Liver (tissue), 8 donors: ENCODE measurements at regions not wholly inside any gene's neighbourhood (a gene's known extent, or its start where the extent isn't known, plus 50 kb on each side); places are given as distances from the start of the nearest gene placed in this dataset.

Source experiments
- DNase-seq: peaks from one replicate; pipeline ENCODE4 v3.0.0-alpha.2; 2017; ENCODE audit warnings: low spot score
- H3K27ac ChIP-seq, 2 donors: one replicate each; pipeline ENCODE4 v1.7.0; 2013; ENCODE audit warnings: inconsistent platforms in 2 of 2, low read length in 2 of 2, control low read depth in 1 of 2, low read depth in 1 of 2, mild to moderate bottlenecking in 1 of 2
- H3K27me3 ChIP-seq, 4 donors: one replicate each; pipeline versions ENCODE4 v1.6.1 to v1.7.0; 2013; ENCODE audit warnings: low read length in 3 of 4, inconsistent platforms in 1 of 4, mild to moderate bottlenecking in 1 of 4, moderate library complexity in 1 of 4; ENCODE audit not compliant: control insufficient read depth in 4 of 4, insufficient read depth in 4 of 4
- H3K36me3 ChIP-seq, 4 donors: one replicate each; pipeline versions ENCODE4 v1.6.1 to v1.7.0; 2013; ENCODE audit warnings: low read length in 3 of 4, mild to moderate bottlenecking in 3 of 4, low read depth in 1 of 4, moderate library complexity in 1 of 4; ENCODE audit not compliant: control insufficient read depth in 4 of 4, insufficient read depth in 3 of 4
- H3K4me1 ChIP-seq, 4 donors: one replicate each; pipeline versions ENCODE4 v1.6.1 to v1.7.0; 2013; ENCODE audit warnings: low read length in 3 of 4, mild to moderate bottlenecking in 3 of 4, moderate library complexity in 1 of 4; ENCODE audit not compliant: control insufficient read depth in 4 of 4, insufficient read depth in 4 of 4
- H3K4me3 ChIP-seq, 3 donors: one replicate each; pipeline versions ENCODE4 v1.6.1 to v1.7.0; 2013; ENCODE audit warnings: low read length in 3 of 3, control low read depth in 1 of 3, low read depth in 1 of 3, mild to moderate bottlenecking in 1 of 3
- H3K9ac ChIP-seq, 2 donors: one replicate each; pipeline ENCODE4 v1.7.0; 2013; ENCODE audit warnings: low read length in 2 of 2, mild to moderate bottlenecking in 2 of 2, moderate library complexity in 2 of 2, control low read depth in 1 of 2, low read depth in 1 of 2
- H3K9me3 ChIP-seq, 4 donors: one replicate each; pipeline versions ENCODE4 v1.6.1 to v1.7.0; 2013; ENCODE audit warnings: low read length in 3 of 4; ENCODE audit not compliant: control insufficient read depth in 4 of 4
- ATF3 ChIP-seq: IDR thresholded peaks from 2 replicates; pipeline ENCODE4 v1.6.1; 2016; ENCODE audit warnings: antibody characterized with exemption
- CTCF ChIP-seq: fragments of 150-350 bp; IDR thresholded peaks from 2 replicates; pipeline ENCODE4 v1.5.1; 2017; ENCODE audit warnings: improper control_type of control experiment, low read depth, low read length; ENCODE audit not compliant: missing input control
- EGR1 ChIP-seq, 2 donors: IDR thresholded peaks; 2 replicates each; pipeline ENCODE4 v1.6.1; 2016 to 2018; ENCODE audit warnings: antibody characterized with exemption in 2 of 2, low read depth in 2 of 2
- FOXA1 ChIP-seq: IDR thresholded peaks from 2 replicates; pipeline ENCODE4 v1.6.1; 2016; ENCODE audit warnings: antibody characterized with exemption
- FOXA2 ChIP-seq: IDR thresholded peaks from 2 replicates; pipeline ENCODE4 v1.6.1; 2016; ENCODE audit warnings: antibody characterized with exemption
- HNF4A ChIP-seq, 2 donors: conservative IDR thresholded peaks; 2 replicates each; pipeline ENCODE4 v1.6.1; 2016; ENCODE audit warnings: antibody characterized with exemption in 2 of 2, mild to moderate bottlenecking in 2 of 2
- HNF4G ChIP-seq: IDR thresholded peaks from 2 replicates; pipeline ENCODE4 v1.6.1; 2016; ENCODE audit warnings: antibody characterized with exemption
- NR2F2 ChIP-seq: IDR thresholded peaks from 2 replicates; pipeline ENCODE4 v1.6.1; 2016; ENCODE audit warnings: antibody characterized with exemption
- REST ChIP-seq: IDR thresholded peaks from 2 replicates; pipeline ENCODE4 v1.6.1; 2016; ENCODE audit warnings: antibody characterized with exemption, mild to moderate bottlenecking
- RXRA ChIP-seq, 2 donors: IDR thresholded peaks; 2 replicates each; pipeline ENCODE4 v1.6.1; 2017 to 2018; ENCODE audit warnings: antibody characterized with exemption in 2 of 2, mild to moderate bottlenecking in 1 of 2
- TAF1 ChIP-seq: conservative IDR thresholded peaks from 2 replicates; pipeline ENCODE4 v1.6.1; 2016; ENCODE audit warnings: antibody characterized with exemption, mild to moderate bottlenecking
- WGBS: extraction: QIAGEN DNeasy Blood & Tissue Kit; methylation state at CpG from one replicate; pipeline ENCODE4 v1.1.7; 2013; 5-methylcytosine and 5-hydroxymethylcytosine counted together
- TF ChIP-seq, protein P1 (sequence below): IDR thresholded peaks from 2 replicates; pipeline ENCODE4 v1.6.1; 2016; ENCODE audit warnings: antibody characterized with exemption
- TF ChIP-seq, protein P2 (sequence below): IDR thresholded peaks from 2 replicates; pipeline ENCODE4 v1.6.1; 2016; ENCODE audit warnings: antibody characterized with exemption
- donor health status: healthy.
- donor health status: healthy.
- donor health status: healthy.
- donor health status: healthy.
- donor health status: healthy.

GRCh38 chr1:222455188-222455879 lies 92.6 kb downstream of the HHIPL2 start (continued):
- no peak for TF ChIP-seq HNF4G
- TF ChIP-seq RXRA (IDR thresholded peaks at IDR 0.05), result no peak

DNA sequence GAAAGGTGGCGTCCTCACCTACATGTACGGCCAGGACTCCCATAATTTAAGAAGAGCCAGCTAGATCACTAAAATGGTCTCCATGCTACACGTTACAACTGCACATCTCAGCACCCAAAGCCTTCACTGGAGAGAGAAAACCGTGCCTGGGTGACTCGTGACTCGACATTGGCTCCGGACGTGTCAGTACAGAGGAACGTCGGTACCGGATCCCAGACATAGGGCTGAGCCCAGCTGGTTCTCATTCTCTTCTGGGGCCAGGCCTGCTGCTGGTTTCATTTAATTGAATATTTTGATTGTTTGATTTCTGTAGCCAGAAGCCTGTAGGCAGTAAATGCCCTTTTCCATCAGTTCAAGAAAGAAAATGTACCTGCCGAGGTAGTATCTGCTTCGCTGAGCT lies 93.1 kb downstream of the HHIPL2 start:
- H3K4me1 ChIP-seq, result no peaks in the 10 kb centered on the region
- DNase-seq, result no peak
- TF ChIP-seq FOXA1 (no peak), ATF3 (no peak), TAF1 (no peak), EGR1 (IDR thresholded peaks at IDR 0.05; ENCODE audit: low read depth in 2 of 2) (no peak), REST (no peak), CTCF (no peak), HNF4A (conservative IDR thresholded peaks at IDR 0.05) (no peak), FOXA2 (no peak), RXRA (IDR thresholded peaks at IDR 0.05) (no peak), NR2F2 (no peak)
- TF ChIP-seq, protein P1, sequence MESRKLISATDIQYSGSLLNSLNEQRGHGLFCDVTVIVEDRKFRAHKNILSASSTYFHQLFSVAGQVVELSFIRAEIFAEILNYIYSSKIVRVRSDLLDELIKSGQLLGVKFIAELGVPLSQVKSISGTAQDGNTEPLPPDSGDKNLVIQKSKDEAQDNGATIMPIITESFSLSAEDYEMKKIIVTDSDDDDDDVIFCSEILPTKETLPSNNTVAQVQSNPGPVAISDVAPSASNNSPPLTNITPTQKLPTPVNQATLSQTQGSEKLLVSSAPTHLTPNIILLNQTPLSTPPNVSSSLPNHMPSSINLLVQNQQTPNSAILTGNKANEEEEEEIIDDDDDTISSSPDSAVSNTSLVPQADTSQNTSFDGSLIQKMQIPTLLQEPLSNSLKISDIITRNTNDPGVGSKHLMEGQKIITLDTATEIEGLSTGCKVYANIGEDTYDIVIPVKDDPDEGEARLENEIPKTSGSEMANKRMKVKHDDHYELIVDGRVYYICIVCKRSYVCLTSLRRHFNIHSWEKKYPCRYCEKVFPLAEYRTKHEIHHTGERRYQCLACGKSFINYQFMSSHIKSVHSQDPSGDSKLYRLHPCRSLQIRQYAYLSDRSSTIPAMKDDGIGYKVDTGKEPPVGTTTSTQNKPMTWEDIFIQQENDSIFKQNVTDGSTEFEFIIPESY, result no peak
- TF ChIP-seq, protein P2, sequence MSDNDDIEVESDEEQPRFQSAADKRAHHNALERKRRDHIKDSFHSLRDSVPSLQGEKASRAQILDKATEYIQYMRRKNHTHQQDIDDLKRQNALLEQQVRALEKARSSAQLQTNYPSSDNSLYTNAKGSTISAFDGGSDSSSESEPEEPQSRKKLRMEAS, result no peak
- H3K27me3 ChIP-seq, result no peaks in the 10 kb centered on the region
- no peak overlapping the region for H3K9ac ChIP-seq
- no peak overlapping the region for H3K27ac ChIP-seq
- H3K9me3 ChIP-seq, result peaks cover 2 to 9% (median 4%) of the 10 kb centered on the region in 4 donors
- no peak overlapping the region for H3K4me3 ChIP-seq
- H3K36me3 ChIP-seq, result no peaks in the 10 kb centered on the region
- WGBS, result 47% methylated on average over 13 of the region's 13 CpGs
